GM21526 (cell line): ENCODE measurements at regions not wholly inside any gene's neighbourhood (a gene's known extent, or its start where the extent isn't known, plus 50 kb on each side); places are given as distances from the start of the nearest gene placed in this dataset.
"Not testable (repeated sequence)": the region's sequence is repeated elsewhere in the genome, so short reads cannot be mapped to it uniquely, and the experiment has no call there.

ENCODE experiments used
- ATAC-seq: cut with Tn5 transposase; IDR thresholded peaks from one replicate; pipeline ENCODE4 v1.9.1; 2021; ENCODE audit warnings: moderate library complexity; ENCODE audit not compliant: unreplicated experiment, low FRiP score

DNA sequence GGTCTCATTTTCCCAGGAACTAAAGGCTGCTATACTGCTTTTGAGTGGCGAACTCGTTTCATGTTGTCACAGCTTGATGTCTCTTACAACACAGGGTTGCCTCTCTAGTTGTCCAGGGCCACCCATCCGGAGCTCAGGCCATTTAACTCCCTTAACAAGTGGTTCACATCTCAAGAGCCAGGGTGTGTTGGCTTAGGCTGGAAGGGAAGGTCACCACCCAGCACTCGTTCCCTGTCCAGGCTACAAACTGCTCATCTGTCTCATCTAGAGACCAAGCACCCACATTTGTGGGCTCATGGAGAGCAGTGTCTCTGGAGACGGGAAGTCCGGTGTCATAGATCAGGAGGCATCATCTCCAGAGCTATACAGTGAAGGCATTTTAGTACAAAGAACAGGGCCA lies 106.8 kb upstream of the EXOC2 start:
- no peak for ATAC-seq

DNA sequence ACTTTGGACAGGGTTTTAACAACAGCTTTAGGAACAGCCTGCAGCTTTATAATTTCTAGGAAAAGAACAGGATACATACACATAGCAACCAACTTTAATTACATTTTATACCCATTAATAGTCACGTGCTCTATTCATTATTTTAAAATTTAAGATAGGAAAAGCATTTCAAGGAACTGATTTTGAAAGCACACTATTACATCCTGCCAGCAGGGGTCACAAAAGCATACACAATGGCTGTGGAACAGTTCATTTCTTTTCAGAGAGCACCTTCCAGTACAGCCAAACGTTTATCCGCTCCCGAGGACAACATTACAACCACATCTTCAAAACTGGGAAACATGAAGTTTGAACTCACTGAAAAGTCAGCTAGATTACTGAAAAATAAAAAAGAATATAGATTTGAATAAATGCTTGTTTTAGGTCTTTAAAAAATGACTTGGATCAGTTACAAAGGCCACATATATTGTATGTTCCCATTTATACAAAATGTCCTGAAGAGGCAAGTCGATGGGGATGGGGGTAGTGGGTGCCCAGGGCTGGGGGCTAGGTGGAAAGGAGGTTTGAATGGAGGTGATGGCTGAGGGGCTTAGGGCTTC lies 104.6 kb upstream of the EXOC2 start:
- no peak for ATAC-seq

DNA sequence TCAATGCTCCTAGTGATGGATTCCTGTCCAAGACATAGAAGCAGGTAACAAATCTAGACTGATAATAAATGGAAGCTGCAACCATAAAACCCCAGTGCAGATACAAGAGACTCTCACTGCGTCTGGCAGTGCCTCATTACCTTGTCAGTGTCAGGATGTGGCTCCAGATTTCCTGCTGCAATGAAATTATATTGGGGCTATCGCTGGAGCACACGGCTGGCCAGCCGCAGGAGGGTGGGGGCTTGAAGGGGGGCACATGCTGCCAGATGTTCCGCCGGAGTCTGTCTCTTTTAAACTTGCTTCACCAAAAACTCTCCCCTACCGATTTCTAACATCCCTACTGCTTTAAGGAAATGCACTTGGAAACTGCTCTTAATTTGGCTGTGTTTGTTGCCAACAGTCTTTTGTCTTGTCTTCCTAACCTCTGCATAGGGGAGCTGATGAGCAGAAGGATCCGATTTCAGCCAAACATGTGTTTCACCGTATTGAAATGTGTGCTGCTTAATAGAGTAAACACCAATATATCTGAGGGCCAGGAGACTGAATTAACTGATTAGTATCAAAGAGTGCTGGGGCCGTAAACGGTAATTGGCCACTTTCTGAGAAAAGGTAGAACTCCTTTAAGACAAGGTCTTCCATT lies 102.2 kb upstream of the EXOC2 start:
- ATAC-seq = no peak

DNA sequence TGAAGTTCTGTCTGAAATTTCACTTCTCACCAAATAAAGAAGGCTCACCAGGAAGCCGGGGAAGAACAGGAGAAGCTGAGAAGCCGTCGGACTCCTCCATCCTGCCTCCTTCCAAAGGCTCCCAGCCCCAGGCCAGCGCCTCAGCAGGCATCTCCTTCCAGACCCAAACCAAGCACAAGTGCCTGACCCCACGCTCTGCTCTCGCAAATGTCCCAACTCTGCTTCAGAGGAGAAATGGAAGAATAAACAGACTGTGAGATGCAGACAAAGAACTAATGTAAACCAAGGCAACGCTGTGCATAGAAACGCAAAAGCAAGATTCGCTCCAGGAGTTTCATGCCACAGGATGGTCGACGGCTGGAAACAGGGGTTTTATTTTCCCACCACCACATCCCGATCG lies 100.3 kb upstream of the EXOC2 start:
- ATAC-seq = no peak

DNA sequence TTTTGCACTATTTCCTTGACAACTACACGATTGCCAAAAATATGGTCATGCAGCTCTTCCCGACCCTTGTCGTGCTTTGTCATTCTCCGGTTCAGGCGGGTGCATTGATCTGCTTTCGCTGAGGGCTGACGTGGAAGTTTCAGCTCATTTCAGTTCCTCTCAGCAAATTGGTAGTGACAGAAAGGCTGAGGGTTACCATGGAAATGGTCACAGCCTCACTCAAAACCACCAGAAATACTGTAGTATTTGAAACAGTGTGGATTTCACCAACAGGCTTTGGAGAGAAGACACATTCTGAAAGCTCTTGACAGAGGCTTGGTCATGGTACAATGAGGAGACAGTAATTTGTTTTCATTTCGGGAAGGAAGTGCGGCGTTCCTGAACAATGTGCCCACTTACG lies 99.7 kb upstream of the EXOC2 start:
- no peak for ATAC-seq

DNA sequence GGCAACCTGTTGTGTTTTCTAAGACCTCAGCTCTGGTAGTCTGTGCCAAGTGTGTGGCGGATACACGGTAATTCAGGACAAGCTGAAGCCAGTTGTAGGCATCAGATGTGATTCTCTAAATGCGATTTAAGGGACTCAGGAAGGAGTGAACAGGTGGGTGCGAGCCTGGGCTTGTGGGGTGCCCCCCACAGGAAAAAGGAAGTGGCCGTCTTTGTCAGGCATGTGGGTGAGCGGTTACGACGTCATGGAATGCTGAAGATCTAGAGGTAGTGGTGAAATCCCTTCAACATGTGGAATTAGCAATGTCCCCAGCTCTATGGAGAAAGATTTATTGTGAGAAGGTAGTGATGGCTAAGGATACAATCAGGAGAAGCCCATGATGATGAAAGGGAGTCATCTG lies 95.1 kb upstream of the EXOC2 start:
- ATAC-seq = no peak

DNA sequence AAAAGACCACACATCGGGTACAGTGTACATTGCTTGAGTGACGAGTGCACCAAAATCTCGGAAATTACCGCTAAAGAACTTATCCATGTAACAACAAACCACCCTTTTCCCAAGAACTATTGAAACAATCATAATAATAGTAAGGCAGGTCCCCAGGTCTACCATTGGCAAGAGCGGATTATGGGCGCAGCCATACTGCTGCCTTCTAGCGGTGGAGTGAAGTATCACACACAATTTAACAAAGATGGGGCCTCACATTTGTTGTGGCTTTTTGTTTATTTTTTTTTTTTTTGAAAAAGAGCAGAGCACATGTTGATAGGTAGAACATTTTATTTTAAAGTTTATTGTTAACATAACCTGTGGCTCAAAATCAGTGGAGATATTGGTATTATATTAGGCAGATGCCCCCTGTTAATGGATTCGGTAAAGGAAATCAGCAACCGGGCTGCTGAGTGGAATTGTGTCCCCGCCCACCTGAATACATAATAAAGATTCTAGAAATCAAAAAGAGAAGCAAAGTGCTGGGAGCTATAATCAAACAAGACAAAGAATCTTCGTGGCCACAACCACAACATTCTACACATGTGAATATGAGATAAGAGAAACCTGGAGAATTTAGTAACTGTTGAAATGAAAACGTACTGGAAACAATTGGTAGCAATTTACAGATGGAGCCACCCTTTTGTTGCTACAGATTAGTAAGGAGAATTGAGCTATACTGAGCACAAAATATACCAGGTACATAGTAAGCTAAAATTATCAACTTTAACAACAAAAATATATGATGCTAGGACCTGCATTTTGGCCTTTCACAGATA lies 94.2 kb upstream of the EXOC2 start:
- no peak for ATAC-seq

DNA sequence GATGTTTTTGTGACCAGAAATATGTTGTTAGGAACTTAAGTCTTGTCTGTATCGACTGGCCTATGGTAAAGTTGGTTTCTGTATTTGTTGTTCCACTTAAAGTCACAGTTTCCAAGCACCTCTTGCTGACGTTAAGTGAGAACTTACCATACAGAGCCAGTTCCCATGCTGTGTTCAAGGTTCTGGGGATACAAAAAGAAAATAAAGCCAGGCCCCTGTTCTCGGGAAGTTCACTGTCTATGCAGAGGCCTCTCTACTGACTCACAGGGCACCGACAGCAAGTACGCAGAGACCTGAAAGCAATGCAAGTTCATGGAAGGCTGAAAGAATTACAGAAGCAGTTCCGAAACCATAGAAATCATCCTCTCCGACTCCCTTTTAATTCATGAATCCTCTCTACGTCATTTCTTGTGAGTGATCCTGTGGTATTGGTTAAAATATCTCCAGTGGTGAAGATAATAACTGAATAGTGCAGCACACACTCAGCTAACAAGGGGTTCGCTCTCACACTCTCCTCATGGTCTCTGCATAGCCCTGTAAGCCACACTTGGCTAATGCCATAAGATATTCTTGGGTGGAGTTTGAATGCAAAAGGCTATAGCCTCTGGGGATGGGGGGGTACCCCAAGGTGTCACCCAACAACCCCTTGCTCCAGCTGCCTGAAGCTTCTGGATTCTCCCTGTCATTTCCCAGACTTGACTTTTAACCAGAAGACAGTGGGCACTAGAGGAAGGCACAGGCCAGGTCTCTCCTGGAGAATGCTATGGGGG lies 91.2 kb upstream of the EXOC2 start:
- no peak for ATAC-seq

DNA sequence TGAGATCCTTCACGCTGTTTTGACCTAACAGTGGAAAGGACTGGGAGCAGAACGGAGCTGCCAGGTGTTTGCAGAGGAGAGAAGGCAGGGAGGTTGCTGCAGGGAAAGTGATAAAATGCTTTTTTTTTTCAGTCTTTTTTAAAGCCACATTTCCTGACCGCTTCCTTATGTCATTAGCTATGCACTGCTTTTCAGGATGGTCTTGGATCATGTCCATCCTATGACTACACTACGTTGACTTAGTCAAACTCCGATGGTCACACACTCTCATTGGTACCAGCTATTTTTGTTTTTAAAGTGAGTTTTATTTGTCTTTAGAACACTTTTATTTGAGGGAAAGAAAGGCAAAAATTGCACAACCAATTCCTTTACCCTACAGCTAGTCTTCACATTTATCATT lies 89.2 kb upstream of the EXOC2 start:
- no peak for ATAC-seq

DNA sequence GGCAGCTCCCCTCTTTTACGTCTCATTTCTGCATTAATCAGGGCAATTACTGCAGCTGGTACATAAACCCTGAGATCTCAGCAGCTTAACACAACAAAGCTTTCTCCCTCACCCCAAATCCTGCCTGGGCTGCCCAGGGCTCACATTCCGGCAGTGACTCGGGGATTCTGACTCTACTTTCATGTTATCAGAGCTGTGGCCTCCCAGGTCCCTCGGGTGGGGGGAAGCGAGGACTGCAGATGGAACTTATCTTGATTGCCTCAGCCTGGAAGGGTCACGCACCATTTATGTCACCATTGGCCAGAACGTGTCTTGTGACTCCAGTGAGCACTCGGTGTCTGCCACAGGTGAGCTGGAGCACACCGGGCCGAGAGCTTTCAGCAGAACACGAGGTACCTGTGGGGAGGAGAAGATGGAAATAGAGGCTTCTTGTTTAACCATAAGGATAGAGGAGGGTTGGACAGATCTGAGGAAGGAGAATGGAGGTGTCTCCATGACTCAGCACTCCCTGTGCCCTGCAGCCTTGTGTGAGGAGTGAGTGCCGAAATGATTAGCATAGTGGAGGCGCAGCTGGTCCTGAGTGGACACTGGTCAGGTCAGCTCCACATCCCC lies 88.5 kb upstream of the EXOC2 start:
- no peak for ATAC-seq

DNA sequence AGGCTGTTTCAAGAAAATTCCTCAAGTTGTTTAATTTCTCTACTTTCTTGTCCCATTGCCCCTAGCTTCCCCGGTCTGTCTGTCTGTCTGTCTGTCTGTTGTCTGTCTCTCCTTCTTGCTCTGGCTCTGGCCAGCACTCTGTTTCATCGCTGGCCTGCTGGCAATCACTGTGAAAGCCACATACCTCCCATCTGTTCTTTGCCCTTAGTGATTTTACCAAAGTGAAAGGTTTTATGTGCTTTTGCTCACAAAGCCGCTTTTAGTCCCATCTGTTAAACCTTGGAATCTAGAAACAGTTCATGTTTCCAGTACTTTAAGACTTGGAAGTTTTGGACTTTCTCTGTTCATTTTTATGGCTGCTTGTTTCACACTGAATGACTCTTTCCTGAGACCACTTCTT lies 87.8 kb upstream of the EXOC2 start:
- ATAC-seq = no peak

DNA sequence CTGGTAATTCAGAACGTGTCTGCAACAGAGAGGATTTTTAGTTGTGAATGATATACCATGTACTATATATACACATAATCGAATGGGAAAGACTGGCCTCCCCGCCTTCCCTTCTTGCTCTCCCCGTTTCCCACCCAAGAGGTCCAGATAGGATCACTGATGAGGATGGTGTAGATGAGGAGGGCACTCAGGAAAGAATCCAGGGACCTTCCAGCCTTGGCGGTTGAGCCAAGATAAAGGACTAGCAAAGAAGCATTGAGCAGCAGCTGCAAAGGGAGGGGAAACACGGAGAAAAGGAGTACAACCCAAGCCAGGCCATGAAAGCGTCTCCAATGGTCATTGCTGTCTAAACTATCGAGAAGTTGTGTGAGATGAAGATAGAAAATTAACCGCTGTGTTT lies 84.0 kb upstream of the EXOC2 start:
- ATAC-seq = no peak

DNA sequence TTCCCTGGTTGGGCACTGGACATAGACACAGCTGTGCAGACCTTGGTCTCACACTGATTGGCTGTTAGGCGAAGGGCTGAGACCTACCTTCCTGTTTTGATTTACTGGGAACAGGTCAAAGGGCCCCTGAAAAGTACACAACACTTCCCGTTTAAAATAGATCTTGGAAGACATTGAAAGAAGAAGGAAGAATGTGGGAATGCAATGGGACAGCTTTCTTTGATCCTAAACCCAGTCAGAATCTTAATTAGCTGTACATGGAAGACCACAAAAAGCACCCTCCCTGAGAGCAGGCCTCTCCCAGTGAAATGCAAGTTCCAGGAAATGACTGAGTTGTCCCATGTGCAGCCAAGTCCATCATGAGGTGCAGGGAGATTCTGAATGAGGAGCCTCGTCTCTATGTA lies 83.6 kb upstream of the EXOC2 start:
- no peak for ATAC-seq

DNA sequence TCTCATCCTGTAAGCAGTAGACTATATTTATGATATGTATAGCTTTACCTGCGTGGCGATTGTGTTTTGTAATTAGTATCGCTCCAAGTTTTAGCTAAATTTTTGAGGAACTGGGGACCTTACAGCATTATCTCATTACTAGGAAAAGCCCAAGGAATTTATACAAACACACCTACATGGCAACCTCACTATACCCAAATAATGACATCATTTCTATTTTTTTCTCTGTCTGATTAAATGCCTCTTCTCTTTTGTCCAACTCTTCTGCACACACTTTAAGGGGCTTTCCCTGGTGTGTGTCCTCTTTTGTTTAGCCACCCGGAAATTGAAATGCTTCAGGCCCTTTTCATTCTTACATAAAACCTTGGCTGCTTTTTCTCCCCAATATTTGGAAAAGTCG lies 82.9 kb upstream of the EXOC2 start:
- no peak for ATAC-seq

DNA sequence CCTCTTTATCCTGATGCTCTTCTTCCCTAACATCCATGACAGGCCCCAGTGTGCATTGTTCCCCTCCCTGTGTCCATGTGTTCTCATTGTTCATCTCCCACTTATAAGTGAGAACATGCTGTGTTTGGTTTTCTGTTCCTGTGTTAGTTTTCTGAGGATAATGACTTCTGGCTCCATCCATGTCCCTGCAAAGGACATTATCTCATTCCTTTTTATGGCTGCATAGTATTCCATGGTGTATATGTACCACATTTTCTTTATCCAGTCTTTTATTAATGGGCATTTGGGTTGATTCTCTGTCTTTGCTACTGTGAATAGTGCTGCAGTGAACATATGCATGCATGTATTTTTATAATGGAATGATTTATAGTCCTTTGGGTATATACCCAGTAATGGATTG lies 78.7 kb upstream of the EXOC2 start:
- not testable (repeated sequence) for ATAC-seq

DNA sequence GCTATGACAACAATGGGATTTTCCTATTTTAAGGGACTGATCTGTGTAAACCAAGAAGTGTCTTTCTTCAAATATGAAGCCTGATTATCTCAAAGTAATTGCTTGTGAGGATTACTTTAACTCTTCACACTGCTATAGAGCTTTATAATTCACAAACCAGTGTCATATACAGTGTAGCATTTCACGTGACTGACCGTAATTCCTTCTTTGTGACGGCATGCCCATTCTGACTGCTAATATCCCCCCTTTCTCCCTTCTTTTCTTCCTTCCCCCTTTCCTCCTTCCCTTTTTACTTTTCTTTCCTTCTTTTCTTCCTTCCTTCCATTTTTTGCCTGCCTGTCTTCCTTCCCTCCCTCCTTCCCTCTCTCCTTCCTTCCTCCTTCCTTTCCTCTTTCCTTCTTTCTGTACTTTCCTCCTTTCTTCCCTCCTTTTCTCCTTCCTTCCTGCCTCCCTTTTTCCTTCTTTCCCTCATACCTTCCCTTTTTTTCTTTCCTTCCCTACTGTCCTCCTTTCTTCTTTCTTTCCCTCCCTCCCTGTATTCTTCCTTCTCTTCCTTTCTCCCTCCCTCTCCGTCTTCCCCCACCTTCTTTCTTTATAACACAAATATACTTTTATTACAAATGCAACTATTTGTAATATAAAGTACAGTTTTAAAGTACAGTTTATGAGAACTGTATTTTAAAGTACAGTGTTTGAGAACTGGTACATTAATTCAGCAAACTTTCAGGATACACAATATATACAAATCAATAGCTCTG lies 75.0 kb upstream of the EXOC2 start:
- ATAC-seq = no peak

DNA sequence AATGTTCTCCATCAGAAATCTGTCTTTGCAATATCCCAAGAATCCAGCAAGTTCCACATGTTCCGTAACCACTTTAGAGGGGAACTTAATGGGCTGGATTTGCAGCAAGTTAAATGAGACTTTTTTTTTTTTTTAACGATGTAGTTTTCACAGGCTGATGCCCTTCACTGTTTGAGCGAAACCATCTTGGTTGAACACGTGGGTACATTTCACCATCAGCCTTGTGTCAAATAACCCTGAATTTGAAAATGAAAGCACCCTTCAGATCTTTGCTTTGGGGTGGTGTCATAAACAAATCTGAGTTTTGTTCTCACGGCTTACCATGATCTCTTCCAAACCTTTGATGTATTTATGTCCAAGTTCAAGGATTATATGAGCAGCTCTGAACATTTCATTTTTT lies 73.7 kb upstream of the EXOC2 start:
- ATAC-seq = no peak

DNA sequence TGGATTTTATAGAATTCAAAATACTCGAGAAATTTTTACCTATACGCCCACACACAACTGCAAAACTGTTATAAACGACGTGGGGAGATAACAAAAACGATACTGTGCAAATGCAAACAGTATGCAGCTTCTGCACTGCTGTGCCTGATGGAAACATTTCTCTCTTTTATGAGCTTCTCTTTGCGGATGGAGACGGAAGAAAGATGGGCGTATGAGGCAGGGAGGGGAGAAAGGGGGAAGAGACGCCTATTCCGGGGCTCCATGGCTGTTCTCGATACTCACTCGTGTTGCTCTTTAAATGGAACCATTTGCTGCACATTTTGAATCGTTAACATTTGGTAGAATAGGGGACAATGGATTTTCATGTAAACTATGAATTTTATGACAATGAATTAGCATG lies 69.1 kb upstream of the EXOC2 start:
- ATAC-seq = no peak

DNA sequence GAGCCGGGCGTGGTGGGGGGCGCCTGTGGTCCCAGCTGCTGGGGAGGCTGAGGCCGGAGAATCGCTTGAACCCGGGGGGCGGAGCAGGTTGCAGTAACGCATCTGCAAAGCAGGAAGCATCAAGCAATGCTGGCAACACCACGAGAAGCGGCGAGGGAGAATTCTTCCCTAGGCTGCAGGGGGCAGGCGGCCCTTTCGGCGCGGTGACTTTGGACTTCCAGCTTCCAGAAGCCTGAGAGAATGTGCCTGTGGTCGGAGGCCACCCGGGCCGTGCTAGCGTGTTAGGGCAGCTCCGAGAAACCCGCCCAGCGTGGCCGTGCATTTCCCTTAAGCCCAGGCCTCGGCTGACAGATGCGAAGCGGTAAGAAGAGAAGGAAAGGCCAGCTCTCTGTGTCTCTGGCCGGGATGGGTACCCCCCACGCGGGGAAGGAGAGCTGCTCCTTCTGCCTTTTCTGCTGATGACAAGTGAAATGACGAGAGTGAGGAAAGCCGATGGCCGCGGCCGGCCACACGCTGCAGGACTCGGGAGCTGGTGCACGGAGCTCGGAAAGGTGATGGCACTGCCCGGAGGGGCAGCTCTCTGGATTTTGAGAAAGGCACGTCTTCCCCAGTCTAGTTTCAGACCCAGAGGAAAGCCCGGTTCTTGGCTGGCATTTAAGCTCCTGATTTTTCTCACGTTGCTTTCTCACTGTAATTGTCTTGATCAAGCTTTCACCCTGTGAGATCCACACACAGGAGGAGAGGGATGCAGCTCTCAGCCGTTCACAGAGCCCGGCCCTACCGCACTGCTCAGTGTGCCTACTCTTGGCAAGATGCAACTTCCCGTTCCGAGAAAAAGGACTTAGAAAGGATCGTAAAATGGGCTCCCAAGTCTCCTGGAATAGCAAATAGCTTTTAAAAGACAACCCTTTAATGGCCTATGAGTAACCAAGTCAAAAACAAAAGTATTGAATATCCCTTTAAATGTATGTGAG lies 68.3 kb upstream of the EXOC2 start:
- no peak for ATAC-seq
